Hindlimb muscle (tissue), 1 donor: ENCODE measurements at regions not wholly inside any gene's neighbourhood (a gene's known extent, or its start where the extent isn't known, plus 50 kb on each side); places are given as distances from the start of the nearest gene placed in this dataset.

Experiments
- DNase-seq: peaks from one replicate; pipeline ENCODE4 v3.0.0-alpha.2; 2013

- DNase-seq: no peak
Observed at GRCh38 chr16:54437401-54437800, 150.8 kb upstream of the IRX3 start.

DNA sequence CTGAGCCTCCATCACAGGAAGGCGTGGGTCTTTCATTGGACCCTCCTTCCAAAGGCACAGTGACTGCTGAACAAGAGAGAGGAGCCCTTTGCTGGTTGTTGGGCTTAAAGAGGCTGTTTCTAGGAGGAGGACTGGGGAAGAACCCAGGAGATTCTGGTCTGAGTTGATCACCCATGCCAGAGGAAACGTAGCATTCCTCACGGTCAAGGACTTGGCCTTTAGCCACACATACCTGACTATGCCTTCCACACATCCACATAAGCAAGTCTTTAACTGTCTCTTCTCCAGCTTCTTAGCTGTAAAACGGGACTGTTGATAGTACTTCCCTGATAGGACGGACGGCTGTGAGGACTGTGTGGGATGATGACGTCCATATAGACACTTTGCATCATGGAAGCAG, 149.8 kb upstream of the IRX3 start:
- DNase-seq: no peak

DNA sequence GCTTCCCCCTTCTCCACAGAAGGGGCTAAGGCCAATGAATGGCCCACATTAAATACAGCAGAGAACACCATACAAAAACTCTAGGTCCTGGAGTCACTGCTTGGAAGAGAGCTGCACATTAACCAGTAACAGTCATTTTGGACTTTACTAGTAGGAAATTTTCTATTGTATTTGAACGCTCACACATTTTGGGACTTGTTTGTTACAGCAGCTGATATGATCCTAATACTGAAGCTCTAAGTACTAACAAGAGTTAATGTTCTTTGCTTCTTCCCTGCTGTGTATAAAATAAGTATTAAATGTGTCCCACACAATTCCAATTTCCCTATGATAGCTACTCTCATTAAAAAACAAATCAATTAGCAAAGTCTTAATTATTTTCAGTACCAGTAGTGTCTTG, 148.3 kb upstream of the IRX3 start:
- DNase-seq: no peak

GRCh38 chr16:54432897-54433229, 146.3 kb upstream of the IRX3 start:
- DNase-seq: no peak

DNA sequence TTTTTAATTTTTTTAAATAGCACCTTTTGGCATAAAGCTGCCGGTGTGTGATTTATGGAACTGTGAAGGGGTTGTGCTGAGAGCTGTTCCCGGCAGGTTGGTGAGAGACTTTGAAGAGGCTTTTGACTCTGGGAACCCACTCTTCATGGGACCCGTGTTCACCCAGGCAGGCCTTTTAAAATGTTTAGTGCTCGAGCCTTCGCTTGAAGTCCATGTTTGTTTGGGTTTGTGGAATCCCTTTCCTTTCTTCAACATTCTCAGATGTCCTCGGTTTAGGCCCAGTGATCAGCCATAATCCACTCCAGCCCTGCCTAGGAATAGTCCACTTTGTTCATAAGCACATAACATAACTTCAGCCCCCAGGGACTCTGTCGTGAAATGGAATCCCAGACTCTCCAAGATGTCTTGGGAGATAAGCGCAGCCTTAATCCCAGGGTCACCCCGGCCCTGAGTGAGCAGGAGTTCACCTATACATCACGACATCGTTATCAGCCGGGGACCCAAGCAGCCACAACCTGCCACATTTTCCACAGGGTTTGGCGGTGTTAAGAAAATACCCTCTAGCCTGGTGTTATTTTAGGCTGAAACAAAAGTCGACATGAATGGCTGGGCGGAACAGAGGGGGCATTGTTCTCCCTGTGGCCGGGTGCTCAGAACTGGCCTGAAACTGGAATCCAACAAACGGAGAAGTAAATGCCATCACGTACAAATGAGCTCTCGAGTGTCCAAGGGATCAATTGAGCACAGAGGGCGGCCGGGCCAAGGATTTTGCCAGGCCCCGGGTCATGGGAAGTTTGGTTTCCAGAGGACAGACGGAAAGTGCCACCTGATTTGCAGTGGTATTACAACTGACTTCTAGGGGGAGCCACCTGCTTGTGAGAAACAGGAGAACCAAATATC, 145.7 kb upstream of the IRX3 start:
- DNase-seq: no peak

GRCh38 chr16:54431041-54431996, 144.7 kb upstream of the IRX3 start:
- no peak for DNase-seq

DNA sequence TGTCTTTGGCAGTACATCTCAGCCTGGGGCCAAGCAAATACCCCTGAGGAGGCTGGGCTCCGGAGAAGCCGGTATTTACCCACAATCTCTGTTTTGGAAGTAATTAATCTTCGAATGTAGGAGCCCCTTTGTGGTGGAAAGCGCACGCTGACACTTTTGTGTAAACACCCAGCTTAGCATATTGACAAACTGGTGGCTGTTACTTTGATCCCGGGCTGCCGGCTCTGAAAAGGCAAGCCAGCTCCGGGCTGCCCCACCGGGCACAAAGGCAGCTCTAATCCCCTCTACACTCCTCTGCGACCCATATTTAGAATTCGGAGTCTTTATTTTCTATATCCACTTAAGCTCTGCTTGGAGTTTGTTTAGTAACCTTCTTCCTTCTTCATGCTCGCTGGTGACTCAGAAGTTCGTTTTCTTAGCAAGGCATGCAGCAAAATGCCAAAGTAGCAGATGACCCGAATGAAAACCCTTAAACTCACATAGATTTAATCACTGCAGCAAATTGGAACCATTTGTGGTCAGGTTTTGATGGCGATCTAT, 144.0 kb upstream of the IRX3 start:
- no peak for DNase-seq

- DNase-seq: no peak
Observed at GRCh38 chr16:54429029-54429428, 142.4 kb upstream of the IRX3 start.

DNA sequence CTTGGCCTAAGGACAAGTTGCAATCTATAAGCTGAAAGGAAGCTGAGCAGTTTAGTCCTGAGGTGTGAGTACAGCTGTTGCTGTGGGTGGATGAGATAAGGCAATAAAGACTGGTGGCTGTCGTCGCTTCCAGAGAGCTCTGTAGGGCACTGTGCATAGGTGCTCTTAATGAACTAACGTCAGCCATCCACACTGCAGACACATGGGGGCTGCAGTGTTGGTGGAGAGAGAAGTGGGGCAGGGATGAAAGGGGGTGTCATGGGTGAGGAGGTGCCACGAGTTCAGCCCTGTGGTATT, 139.9 kb upstream of the IRX3 start:
- no peak for DNase-seq

GRCh38 chr16:54425681-54426552, 139.3 kb upstream of the IRX3 start:
- DNase-seq: no peak

- no peak for DNase-seq
Observed at GRCh38 chr16:54425068-54425467, 138.5 kb upstream of the IRX3 start.

- DNase-seq: no peak
Observed at GRCh38 chr16:54424043-54424451, 137.5 kb upstream of the IRX3 start.

DNA sequence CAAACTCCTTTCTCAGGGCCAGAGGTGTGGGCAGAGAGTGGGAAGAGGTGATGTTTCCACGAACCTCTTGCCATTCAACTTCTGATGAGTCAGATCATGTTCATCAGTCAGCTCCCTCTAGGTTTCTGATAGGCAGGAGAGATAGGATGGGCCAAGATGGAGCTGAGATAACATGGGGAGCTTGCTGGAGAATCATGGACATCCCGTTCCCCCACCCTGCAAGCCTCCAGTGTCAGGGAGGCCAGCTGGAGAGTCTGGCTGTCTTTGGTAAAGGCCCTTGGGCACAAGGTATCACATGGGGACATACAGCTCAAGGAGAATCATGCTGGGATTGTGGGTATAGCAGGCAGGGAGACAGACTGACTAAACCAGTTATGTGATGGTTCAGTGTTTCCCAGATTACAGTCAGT, 136.0 kb upstream of the IRX3 start:
- no peak for DNase-seq

- DNase-seq: no peak
Observed at GRCh38 chr16:54422159-54422558, 135.6 kb upstream of the IRX3 start.

- no peak for DNase-seq
Observed at GRCh38 chr16:54421220-54421619, 134.6 kb upstream of the IRX3 start.

GRCh38 chr16:54418903-54419302, 132.3 kb upstream of the IRX3 start:
- DNase-seq: no peak

DNA sequence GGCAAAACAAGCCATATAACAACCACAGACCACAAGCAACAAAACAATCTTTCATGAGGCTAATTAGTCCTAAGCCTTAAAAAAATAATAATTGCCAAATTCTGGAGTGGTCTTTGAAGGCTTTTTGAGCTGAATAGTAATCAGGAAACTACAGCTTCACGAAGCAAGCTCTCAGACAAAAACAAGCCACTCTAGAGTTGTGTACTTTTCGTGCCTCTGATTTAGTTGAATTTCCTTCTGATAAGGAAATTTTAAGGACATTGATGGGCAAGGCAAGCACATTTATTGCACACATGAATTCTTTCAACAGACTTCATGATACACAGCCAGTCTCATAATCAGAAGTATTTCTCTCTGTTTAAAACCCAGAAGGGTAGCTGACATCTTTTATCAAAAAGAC, 130.8 kb upstream of the IRX3 start:
- no peak for DNase-seq

- DNase-seq: no peak
Observed at GRCh38 chr16:54414671-54415070, 128.1 kb upstream of the IRX3 start.

GRCh38 chr16:54412777-54413455, 126.3 kb upstream of the IRX3 start:
- DNase-seq: no peak

- DNase-seq: no peak
Observed at GRCh38 chr16:54412037-54412436, 125.5 kb upstream of the IRX3 start.

DNA sequence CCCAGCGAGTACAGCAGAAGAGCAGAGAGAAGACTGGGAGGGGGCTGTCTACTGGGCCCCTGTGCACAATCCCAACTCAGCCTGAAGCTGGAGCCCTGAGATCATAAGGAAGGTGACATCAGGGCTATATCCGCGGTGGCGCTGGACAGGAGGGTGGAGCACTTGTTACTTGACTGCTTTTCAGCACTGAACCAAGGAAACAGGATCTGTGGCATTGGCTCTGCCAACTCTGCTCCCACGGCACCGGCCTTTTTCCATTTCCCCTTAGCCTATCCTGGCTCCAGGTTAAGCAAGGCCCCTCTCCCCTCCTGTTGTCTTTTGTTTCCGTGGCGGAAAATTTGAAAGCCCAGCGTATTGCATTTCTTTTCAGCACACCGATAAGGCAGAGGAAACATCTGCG, 125.0 kb upstream of the IRX3 start:
- no peak for DNase-seq

- no peak for DNase-seq
Observed at GRCh38 chr16:54409982-54410381, 123.4 kb upstream of the IRX3 start.
